ENCODE measurements at regions not wholly inside any gene's neighbourhood (a gene's known extent, or its start where the extent isn't known, plus 50 kb on each side); places are given as distances from the start of the nearest gene placed in this dataset.

DNA sequence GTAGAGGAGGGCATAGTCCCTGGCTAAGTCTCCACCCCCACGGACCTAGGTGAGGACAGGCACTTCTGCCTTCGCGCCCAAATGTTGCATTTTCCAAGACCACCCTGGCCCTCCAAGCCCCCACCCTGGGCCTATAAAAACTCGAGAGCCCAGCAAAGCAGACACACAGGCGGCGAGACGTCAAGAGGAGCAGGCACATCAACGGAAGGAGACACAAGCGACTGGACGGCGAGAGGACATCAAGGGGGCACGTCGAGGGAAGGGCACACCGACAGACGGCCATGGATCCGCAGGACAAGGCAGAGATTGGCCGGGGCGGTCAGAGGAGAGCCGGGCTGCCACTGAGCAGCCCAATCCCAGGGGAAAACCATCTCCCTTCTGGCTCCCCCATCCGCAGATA, 348.0 kb downstream of the MTRR start:
- Histone ChIP-seq H3K36me3 (ENCODE audit: insufficient read depth) (no peaks in the 10 kb centered on the region), H3K27ac (no peak overlapping the region), H4K20me1 (ENCODE audit: insufficient read depth) (no peaks in the 10 kb centered on the region), H3K9ac (no peak overlapping the region), H3K79me2 (ENCODE audit: insufficient read depth, low read depth) (no peaks in the 10 kb centered on the region), H3K4me2 (no peak overlapping the region), H2AFZ (ENCODE audit: low read depth) (no peak overlapping the region), H3K4me3 (IDR thresholded peaks at IDR 0.05; ENCODE audit: insufficient read depth, low read depth, low read length) (no peak overlapping the region), H3K27me3 (ENCODE audit: insufficient read depth, low read depth) (no peaks in the 10 kb centered on the region), H3K4me1 (ENCODE audit: low read depth, poor library complexity, severe bottlenecking) (no peaks in the 10 kb centered on the region)
- TF ChIP-seq, protein P1, sequence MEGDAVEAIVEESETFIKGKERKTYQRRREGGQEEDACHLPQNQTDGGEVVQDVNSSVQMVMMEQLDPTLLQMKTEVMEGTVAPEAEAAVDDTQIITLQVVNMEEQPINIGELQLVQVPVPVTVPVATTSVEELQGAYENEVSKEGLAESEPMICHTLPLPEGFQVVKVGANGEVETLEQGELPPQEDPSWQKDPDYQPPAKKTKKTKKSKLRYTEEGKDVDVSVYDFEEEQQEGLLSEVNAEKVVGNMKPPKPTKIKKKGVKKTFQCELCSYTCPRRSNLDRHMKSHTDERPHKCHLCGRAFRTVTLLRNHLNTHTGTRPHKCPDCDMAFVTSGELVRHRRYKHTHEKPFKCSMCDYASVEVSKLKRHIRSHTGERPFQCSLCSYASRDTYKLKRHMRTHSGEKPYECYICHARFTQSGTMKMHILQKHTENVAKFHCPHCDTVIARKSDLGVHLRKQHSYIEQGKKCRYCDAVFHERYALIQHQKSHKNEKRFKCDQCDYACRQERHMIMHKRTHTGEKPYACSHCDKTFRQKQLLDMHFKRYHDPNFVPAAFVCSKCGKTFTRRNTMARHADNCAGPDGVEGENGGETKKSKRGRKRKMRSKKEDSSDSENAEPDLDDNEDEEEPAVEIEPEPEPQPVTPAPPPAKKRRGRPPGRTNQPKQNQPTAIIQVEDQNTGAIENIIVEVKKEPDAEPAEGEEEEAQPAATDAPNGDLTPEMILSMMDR (conservative IDR thresholded peaks at IDR 0.05; ENCODE audit: low read depth, low read length): no peak

GRCh38 chr5:8226148-8226547, 357.2 kb downstream of the MTRR start:
- no peak overlapping the region for H3K27ac ChIP-seq
- H3K36me3 ChIP-seq (ENCODE audit: insufficient read depth): no peaks in the 10 kb centered on the region
- no peak overlapping the region for H3K4me2 ChIP-seq
- H4K20me1 ChIP-seq (ENCODE audit: insufficient read depth): no peaks in the 10 kb centered on the region
- H3K4me3 ChIP-seq (IDR thresholded peaks at IDR 0.05; ENCODE audit: insufficient read depth, low read depth, low read length): no peak overlapping the region
- no peaks in the 10 kb centered on the region for H3K27me3 ChIP-seq (ENCODE audit: insufficient read depth, low read depth)
- H2AFZ ChIP-seq (ENCODE audit: low read depth): no peak overlapping the region
- H3K79me2 ChIP-seq (ENCODE audit: insufficient read depth, low read depth): no peaks in the 10 kb centered on the region
- TF ChIP-seq, protein P1 (conservative IDR thresholded peaks at IDR 0.05; ENCODE audit: low read depth, low read length): no peak
- no peaks in the 10 kb centered on the region for H3K4me1 ChIP-seq (ENCODE audit: low read depth, poor library complexity, severe bottlenecking)
- no peak overlapping the region for H3K9ac ChIP-seq

GRCh38 chr5:8227112-8227511, 358.2 kb downstream of the MTRR start:
- Histone ChIP-seq H3K4me1 (ENCODE audit: low read depth, poor library complexity, severe bottlenecking) (no peaks in the 10 kb centered on the region), H3K4me2 (no peak overlapping the region), H3K9ac (no peak overlapping the region), H3K4me3 (IDR thresholded peaks at IDR 0.05; ENCODE audit: insufficient read depth, low read depth, low read length) (no peak overlapping the region), H3K79me2 (ENCODE audit: insufficient read depth, low read depth) (no peaks in the 10 kb centered on the region), H4K20me1 (ENCODE audit: insufficient read depth) (no peaks in the 10 kb centered on the region), H3K27me3 (ENCODE audit: insufficient read depth, low read depth) (no peaks in the 10 kb centered on the region), H3K36me3 (ENCODE audit: insufficient read depth) (no peaks in the 10 kb centered on the region), H3K27ac (no peak overlapping the region), H2AFZ (ENCODE audit: low read depth) (no peak overlapping the region)
- TF ChIP-seq, protein P1 (conservative IDR thresholded peaks at IDR 0.05; ENCODE audit: low read depth, low read length): no peak

GRCh38 chr5:8229551-8229950, 360.6 kb downstream of the MTRR start:
- Histone ChIP-seq H3K4me3 (IDR thresholded peaks at IDR 0.05; ENCODE audit: insufficient read depth, low read depth, low read length) (no peak overlapping the region), H3K27me3 (ENCODE audit: insufficient read depth, low read depth) (no peaks in the 10 kb centered on the region), H3K36me3 (ENCODE audit: insufficient read depth) (no peaks in the 10 kb centered on the region), H3K4me1 (ENCODE audit: low read depth, poor library complexity, severe bottlenecking) (no peaks in the 10 kb centered on the region), H3K4me2 (no peak overlapping the region), H3K9ac (no peak overlapping the region), H3K79me2 (ENCODE audit: insufficient read depth, low read depth) (no peaks in the 10 kb centered on the region), H3K27ac (no peak overlapping the region), H4K20me1 (ENCODE audit: insufficient read depth) (no peaks in the 10 kb centered on the region), H2AFZ (ENCODE audit: low read depth) (no peak overlapping the region)
- TF ChIP-seq, protein P1 (conservative IDR thresholded peaks at IDR 0.05; ENCODE audit: low read depth, low read length): no peak

Data from KMS-11 (cell line).